ENCODE measurements at regions not wholly inside any gene's neighbourhood (a gene's known extent, or its start where the extent isn't known, plus 50 kb on each side); places are given as distances from the start of the nearest gene placed in this dataset.
A peak's percentile ranks its signal among the peaks of the same experiment; 100 is the strongest.
"Not testable (repeated sequence)": the region's sequence is repeated elsewhere in the genome, so short reads cannot be mapped to it uniquely, and the experiment has no call there.

- no peak for DNase-seq
Measured at GRCh38 chr9:25025156-25025555, 479.5 kb upstream of the IZUMO3 start.

- DNase-seq = no peak
Measured at GRCh38 chr9:25017779-25018178, 472.1 kb upstream of the IZUMO3 start.

GRCh38 chr9:25010027-25010662 lies 464.4 kb upstream of the IZUMO3 start:
- DNase-seq = no peak

- DNase-seq = peak; percentile 25
Measured at GRCh38 chr9:25003686-25004085, 458.0 kb upstream of the IZUMO3 start.

- DNase-seq = no peak
Measured at GRCh38 chr9:24986331-24986730, 440.6 kb upstream of the IZUMO3 start.

GRCh38 chr9:24970780-24971179 lies 425.1 kb upstream of the IZUMO3 start:
- not testable (repeated sequence) for DNase-seq

- no peak for DNase-seq
Measured at GRCh38 chr9:24961762-24962161, 416.1 kb upstream of the IZUMO3 start.

- DNase-seq = no peak
Measured at GRCh38 chr9:24953070-24953469, 407.4 kb upstream of the IZUMO3 start.

GRCh38 chr9:24939109-24939850 lies 393.6 kb upstream of the IZUMO3 start:
- no peak for DNase-seq

GRCh38 chr9:24936117-24936516 lies 390.4 kb upstream of the IZUMO3 start:
- DNase-seq = no peak

GRCh38 chr9:24932785-24933184 lies 387.1 kb upstream of the IZUMO3 start:
- DNase-seq = peak; percentile 36

- no peak for DNase-seq
Measured at GRCh38 chr9:24931894-24932293, 386.2 kb upstream of the IZUMO3 start.

GRCh38 chr9:24912767-24913166 lies 367.1 kb upstream of the IZUMO3 start:
- no peak for DNase-seq

- no peak for DNase-seq
Measured at GRCh38 chr9:24901319-24901718, 355.6 kb upstream of the IZUMO3 start.

- DNase-seq = no peak
Measured at GRCh38 chr9:24900179-24900578, 354.5 kb upstream of the IZUMO3 start.

- DNase-seq = peak; percentile 44
Measured at GRCh38 chr9:24899463-24899862, 353.8 kb upstream of the IZUMO3 start.

GRCh38 chr9:24897826-24898225 lies 352.1 kb upstream of the IZUMO3 start:
- DNase-seq = no peak

- DNase-seq = no peak
Measured at GRCh38 chr9:24881361-24881760, 335.7 kb upstream of the IZUMO3 start.

GRCh38 chr9:24879591-24879990 lies 333.9 kb upstream of the IZUMO3 start:
- DNase-seq = no peak

- DNase-seq = not testable (repeated sequence)
Measured at GRCh38 chr9:24856601-24857000, 310.9 kb upstream of the IZUMO3 start.

GRCh38 chr9:24846248-24846912 lies 300.7 kb upstream of the IZUMO3 start:
- peak; percentile 30 for DNase-seq

GRCh38 chr9:24844217-24844616 lies 298.5 kb upstream of the IZUMO3 start:
- no peak for DNase-seq

GRCh38 chr9:24841993-24842392 lies 296.3 kb upstream of the IZUMO3 start:
- DNase-seq = peak; percentile 71

- DNase-seq = peak; percentile 27
Measured at GRCh38 chr9:24832307-24832706, 286.6 kb upstream of the IZUMO3 start.

Data from RPMI8226 (cell line).